ENCODE measurements at regions not wholly inside any gene's neighbourhood (a gene's known extent, or its start where the extent isn't known, plus 50 kb on each side); places are given as distances from the start of the nearest gene placed in this dataset.

GRCh38 chr1:29903548-29904166, 667.3 kb downstream of the PTPRU start:
- TF ChIP-seq, protein P1, sequence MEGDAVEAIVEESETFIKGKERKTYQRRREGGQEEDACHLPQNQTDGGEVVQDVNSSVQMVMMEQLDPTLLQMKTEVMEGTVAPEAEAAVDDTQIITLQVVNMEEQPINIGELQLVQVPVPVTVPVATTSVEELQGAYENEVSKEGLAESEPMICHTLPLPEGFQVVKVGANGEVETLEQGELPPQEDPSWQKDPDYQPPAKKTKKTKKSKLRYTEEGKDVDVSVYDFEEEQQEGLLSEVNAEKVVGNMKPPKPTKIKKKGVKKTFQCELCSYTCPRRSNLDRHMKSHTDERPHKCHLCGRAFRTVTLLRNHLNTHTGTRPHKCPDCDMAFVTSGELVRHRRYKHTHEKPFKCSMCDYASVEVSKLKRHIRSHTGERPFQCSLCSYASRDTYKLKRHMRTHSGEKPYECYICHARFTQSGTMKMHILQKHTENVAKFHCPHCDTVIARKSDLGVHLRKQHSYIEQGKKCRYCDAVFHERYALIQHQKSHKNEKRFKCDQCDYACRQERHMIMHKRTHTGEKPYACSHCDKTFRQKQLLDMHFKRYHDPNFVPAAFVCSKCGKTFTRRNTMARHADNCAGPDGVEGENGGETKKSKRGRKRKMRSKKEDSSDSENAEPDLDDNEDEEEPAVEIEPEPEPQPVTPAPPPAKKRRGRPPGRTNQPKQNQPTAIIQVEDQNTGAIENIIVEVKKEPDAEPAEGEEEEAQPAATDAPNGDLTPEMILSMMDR (IDR thresholded peaks at IDR 0.05): no peak
- Histone ChIP-seq H3K36me3 (no peaks in the 10 kb centered on the region), H3K9me3 (no peaks in the 10 kb centered on the region), H3K4me1 (no peaks in the 10 kb centered on the region), H3K27me3 (no peaks in the 10 kb centered on the region), H3K4me3 (no peak overlapping the region), H3K27ac (no peak overlapping the region)
- DNase-seq (ENCODE audit: low spot score in 2 of 2): no peak
- intact Hi-C loops (cut with DNase I): no loop called here

GRCh38 chr1:29901624-29902325, 665.5 kb downstream of the PTPRU start:
- H3K27ac ChIP-seq: no peak overlapping the region
- H3K36me3 ChIP-seq: no peaks in the 10 kb centered on the region
- no peak overlapping the region for H3K4me3 ChIP-seq
- TF ChIP-seq, protein P1 (IDR thresholded peaks at IDR 0.05): no peak
- H3K9me3 ChIP-seq: no peaks in the 10 kb centered on the region
- no peaks in the 10 kb centered on the region for H3K27me3 ChIP-seq
- H3K4me1 ChIP-seq: no peaks in the 10 kb centered on the region
- no peak for DNase-seq (ENCODE audit: low spot score in 2 of 2)
- intact Hi-C loops (cut with DNase I): no loop called here

DNA sequence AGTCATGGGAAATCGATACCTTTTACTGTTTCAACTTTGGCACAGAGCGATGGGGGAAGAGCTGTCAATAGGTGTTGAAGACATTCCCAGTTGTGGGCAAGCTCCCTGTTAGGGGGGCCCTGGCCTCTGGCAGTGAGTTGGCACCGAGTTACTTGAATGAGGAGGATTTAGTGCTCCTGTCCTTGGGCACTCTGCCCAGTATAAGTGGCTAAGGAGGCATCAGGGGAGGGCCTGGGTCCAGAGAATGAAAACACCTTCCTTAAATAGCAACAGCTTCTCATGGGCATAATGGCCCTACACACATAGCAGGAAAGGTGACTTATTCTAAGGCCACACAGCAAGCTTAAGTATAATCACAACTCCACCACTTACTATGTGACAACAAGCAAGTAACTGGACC, 664.4 kb downstream of the PTPRU start:
- no peak for DNase-seq (ENCODE audit: low spot score in 2 of 2)
- TF ChIP-seq, protein P1 (IDR thresholded peaks at IDR 0.05): no peak
- no peaks in the 10 kb centered on the region for H3K9me3 ChIP-seq
- no peaks in the 10 kb centered on the region for H3K36me3 ChIP-seq
- intact Hi-C loops (cut with DNase I): no loop called here
- H3K27ac ChIP-seq: no peak overlapping the region
- H3K4me1 ChIP-seq: no peaks in the 10 kb centered on the region
- no peak overlapping the region for H3K4me3 ChIP-seq
- H3K27me3 ChIP-seq: no peaks in the 10 kb centered on the region

DNA sequence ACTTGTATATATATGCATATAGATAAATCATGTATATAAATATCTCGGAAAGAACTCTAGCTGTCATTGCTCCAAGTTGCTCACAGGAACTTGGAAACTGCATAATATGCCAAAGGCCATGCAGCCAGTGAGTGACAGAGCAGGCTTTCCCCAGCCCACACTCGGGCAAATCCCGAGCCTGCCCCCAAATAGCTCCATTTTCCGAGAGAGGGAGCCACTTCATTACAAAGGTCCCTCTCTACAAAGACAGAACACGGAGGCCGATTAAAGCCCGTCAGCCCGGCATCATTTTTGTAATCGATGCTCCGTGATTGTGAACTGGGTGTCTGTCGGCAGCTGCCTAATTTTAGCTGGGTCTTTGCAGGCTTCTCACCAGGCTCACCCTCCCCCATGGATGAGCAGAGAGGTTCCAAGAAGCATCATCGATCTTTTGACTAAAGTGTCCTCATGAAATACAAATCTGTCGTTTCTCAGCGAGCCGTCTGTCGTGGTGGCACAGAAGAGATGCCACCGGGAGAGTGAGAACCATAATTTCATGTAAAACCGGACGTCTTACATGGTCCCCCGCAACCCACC, 663.9 kb downstream of the PTPRU start:
- no peaks in the 10 kb centered on the region for H3K4me1 ChIP-seq
- H3K27ac ChIP-seq: no peak overlapping the region
- H3K27me3 ChIP-seq: no peaks in the 10 kb centered on the region
- no peak for DNase-seq (ENCODE audit: low spot score in 2 of 2)
- intact Hi-C loops (cut with DNase I): no loop called here
- TF ChIP-seq, protein P1 (IDR thresholded peaks at IDR 0.05): no peak
- H3K4me3 ChIP-seq: no peak overlapping the region
- H3K36me3 ChIP-seq: no peaks in the 10 kb centered on the region
- H3K9me3 ChIP-seq: no peaks in the 10 kb centered on the region

GRCh38 chr1:29896791-29897714, 660.7 kb downstream of the PTPRU start:
- H3K4me3 ChIP-seq: no peak overlapping the region
- no peaks in the 10 kb centered on the region for H3K27me3 ChIP-seq
- TF ChIP-seq, protein P1 (IDR thresholded peaks at IDR 0.05): no peak
- H3K4me1 ChIP-seq: no peaks in the 10 kb centered on the region
- H3K27ac ChIP-seq: no peak overlapping the region
- intact Hi-C loops (cut with DNase I): no loop called here
- H3K36me3 ChIP-seq: no peaks in the 10 kb centered on the region
- no peaks in the 10 kb centered on the region for H3K9me3 ChIP-seq
- no peak for DNase-seq (ENCODE audit: low spot score in 2 of 2)
